Right forelimb (tissue), 1 donor: ENCODE measurements at regions not wholly inside any gene's neighbourhood (a gene's known extent, or its start where the extent isn't known, plus 50 kb on each side); places are given as distances from the start of the nearest gene placed in this dataset.

ENCODE experiments used
- DNase-seq: peaks from one replicate; pipeline ENCODE4 v3.0.0-alpha.2; 2018

- no peak for DNase-seq
Measured at GRCh38 chr18:44625386-44625785, 55.3 kb upstream of the SETBP1 start.

DNA sequence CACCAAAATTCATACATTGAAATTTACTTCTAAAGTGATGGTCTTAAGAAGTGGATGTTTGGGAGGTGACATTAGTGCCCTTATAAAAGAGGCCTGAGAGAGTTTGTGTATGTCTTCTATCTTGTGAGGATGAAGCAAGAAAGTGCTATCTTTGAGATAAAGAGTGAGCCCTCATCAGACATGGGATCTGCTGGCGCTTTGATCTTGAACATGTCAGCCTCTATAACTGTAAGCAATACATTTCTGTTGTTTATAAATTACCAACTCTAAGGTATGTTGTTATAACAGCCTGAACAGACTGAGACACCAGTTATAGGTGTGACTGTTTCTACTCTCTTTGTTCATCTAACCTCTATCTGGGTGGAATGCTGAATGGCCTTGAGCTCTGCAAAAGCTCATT is 54.5 kb upstream of the SETBP1 start:
- DNase-seq, result no peak

- no peak for DNase-seq
Measured at GRCh38 chr18:44626807-44627206, 53.9 kb upstream of the SETBP1 start.

DNA sequence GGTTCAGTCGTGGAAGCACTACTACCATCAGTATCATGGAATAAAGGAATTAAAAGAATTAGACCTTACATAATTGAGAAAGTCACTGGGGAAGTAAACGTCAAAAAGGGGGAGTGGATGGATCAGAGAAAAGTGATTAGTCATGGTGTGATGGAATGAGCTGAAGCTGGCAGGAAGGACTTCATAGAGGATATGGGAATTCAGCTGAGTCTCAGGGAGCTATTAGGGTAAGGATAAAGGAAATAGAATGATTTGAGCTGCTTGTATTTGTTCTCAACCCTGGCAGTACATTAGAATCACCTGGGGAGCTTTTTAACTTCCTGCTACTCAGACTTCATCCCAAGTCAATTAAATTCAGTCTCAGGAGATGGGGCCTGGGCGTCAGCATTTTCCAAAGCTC is 53.4 kb upstream of the SETBP1 start:
- DNase-seq, result no peak

DNA sequence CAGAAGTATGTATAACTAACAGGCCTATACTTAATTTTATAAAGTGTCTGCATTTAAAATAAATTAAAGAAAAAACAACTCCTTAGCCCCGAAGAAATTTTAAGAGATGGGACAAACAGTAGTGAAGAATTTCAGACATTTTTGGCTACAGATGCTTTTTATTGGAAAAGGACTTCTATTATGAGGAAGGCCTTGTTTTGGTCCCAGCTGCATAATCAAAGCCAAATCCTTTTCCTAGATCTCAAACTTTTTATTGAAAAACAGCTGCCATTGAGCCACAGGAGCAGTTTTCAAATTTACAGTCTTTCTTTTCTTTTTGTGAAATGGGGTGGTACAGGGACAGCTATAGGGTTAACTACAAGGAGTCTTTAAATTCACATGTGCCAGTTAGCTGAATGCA is 51.3 kb upstream of the SETBP1 start:
- no peak for DNase-seq

DNA sequence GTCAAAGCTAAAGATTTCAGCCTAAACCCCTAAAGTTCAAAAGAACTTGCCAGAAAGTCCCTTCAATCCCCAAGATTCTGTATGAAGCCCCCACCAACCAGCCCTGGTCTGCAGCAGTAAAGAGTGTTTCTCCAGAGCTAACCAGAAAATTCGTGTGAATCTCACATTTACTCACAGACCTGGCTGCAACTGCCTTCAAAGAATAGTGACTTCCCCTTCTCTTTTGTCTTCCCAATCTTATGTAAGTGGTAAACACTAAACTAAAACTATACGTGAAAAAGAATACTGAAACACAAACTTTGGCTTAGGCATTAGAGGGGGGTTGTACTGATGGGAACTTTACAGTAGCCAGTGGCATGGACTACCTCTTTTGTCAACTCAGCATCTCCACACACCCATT is 50.6 kb upstream of the SETBP1 start:
- DNase-seq, result no peak
